Forelimb muscle (tissue), 1 donor: ENCODE measurements at regions not wholly inside any gene's neighbourhood (a gene's known extent, or its start where the extent isn't known, plus 50 kb on each side); places are given as distances from the start of the nearest gene placed in this dataset.

Source experiments
- DNase-seq: peaks from one replicate; pipeline ENCODE4 v3.0.0-alpha.2; 2013; ENCODE audit warnings: low read depth

DNA sequence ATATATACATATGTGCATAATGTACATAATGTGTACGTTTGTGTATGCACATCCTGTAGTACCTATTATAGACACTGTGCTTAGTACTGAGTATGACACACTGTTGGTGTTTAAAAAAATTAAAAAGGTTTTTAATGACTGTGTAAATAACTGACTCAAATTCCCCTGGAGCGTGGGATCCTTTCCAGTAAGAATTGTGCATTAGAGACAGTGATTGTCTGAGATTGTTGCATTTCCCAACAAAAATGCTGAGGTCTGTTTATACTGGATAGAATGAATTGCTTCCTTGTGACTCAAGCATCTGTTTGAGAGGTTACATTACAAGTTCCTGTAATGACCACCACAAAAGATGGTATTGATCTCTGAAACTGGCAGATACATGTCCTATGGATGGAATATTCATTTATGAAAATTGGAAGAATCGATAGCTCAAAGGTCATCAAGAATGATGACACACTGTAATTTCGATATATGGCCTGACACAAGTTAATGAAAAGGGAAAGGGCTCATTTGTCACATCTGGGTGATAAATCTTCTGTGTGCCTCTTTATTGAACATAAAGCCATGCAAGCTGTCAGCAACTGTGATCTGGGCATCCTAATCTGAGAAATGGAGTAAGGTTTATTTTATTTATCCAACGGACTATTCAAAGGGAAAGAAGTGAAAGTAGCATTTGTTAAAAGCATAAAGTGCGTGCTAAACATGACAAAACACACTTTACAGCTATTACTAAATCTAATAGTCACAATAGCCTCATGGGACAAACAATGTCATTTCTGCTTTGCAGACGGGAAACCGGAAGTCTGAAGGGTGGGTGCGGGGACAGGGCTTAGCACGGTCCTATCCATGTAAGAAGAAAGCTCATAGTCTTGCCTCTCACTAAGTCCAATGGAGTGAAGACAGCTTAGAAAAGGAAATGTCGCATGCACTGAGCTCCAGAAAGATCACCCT is 228.8 kb downstream of the CDH11 start:
- no peak for DNase-seq

DNA sequence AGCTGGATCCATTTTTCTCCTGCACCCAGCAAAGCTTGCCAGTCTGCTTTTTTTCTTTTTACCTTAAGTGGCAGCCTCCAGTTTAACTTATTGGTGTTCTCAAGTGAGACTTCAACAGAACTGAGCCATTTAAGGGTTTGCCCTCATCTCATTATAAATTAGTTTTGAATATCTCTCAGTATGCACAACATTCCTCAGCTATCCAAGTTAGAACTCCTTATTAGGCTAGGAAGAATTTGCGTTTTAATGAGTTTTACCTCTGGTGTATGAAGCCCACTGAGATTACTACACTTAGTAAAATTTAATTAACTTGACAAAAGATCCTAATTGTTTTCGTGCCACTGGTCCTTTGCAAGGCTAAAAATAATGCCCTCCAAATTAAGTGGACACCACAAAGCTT is 232.4 kb downstream of the CDH11 start:
- DNase-seq: no peak

DNA sequence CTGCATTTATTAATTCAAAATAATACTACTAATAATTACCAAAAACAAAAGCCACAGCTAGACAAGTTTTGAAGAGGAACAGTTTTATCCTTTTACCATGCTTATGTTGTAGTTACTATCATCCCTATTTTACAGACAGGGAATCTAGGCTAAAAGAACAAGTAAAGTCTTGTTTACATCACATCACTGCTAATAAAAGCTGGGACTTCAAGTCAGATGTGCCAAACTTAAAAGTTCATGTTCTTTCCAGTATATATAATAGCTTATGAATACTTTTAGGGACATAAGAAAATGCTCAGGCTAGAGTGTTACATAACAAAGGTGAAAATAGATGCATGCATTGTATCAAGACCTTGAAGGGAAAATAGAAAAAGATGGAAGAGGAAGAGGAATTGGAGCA is 234.2 kb downstream of the CDH11 start:
- no peak for DNase-seq

DNA sequence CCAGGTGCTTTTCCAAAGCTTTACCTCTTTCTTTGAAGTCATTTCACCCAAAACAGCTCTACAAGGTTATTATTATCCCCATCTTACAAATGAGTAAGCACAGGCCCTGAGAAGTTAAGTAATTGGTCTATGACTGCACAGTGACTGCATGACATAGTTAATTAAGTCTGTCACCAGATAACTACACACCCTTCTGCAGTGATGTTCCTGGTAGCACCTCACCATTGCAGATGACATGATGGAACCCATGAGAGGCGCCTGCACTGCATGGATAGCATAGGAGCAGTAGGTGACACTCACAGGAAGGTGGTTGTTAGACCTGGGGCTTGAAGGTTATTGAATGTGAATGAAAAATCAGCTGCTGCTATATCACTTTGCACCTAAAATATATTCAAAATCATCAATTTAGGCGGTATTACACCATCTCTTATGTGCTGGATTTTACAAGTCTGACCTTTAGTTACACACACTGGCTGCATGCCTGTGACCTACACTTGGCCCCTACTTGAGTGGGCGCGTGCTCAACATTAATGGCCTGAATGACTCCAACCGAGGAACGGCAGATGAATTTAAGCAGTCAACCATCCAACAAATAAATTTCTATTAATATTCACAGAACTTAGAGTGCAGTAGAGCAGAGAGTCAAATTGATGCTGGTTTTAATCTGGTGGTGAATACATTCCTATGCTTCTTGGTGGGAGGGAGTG is 239.6 kb downstream of the CDH11 start:
- no peak for DNase-seq

DNA sequence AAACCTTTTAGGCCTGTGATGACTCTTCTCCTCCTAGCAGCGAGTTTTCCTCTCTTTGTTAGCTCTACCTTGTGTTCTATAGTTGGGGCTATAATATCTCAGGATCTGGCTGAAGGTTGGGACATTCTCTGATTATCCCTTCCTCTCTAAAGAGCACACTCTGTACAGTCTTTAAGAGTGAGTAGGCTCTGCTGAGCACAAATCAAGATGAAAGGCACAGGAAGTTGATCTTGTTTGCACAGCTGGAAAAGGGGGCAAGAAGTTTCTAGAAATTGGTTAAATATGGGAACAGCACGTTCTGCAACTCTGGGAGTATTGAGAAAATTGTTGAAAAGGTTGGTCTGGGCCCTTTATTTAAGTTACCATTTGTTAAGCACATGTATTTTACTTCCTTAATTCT is 240.9 kb downstream of the CDH11 start:
- no peak for DNase-seq

DNA sequence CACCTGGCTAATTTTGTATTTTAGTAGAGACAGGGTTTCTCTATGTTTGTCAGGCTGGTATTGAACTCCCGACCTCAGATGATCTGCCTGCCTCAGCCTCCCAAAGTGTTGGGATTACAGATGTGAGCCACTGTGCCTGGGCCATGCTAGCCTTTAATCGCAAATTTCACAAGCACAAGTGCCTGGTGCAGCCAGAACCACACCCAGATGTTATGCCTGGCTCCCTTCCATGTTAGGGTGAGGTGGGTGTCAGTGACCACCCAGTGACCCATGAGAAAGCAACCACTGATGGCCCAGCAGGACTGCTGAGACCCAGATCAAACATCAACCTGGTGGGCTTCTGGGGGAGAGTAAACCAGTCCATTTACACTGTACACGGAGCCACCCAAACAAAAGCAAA is 241.9 kb downstream of the CDH11 start:
- DNase-seq: no peak

DNA sequence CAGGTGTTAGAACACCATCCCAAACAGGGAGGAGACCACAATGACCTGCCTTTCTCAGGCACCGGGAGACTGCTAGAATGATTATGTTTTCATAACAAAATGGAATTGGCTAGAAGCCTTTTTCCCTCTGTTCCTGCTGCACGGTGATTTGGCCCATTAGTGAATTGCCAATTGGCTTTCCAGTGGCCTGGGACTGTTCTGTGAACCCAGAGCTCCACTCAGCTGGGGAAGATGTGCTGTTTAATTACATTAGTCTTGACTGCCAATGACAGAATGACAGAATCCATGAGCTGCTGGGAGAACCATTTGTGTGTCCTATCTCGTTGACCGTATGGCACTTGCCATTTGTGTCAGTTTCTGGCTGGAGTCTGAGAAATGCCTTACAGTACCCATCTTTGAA is 242.9 kb downstream of the CDH11 start:
- no peak for DNase-seq

DNA sequence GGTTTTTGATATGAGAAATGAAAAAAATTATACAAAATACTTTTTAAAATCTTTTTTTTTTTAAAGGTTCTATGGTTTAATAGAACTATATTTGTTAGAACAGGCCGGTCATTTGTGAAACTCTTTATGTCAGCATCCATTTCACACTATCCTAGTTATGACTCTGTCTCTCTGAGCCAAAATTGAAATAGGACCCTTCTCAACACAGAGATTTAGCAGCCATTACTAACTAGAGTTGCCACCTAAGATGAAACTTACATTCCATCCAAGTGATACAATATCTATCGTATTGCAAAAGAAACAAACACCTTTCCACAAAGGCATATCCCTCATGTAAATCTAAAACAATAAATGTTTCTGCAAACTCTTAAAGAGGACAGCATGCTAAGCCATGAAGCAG is 249.8 kb downstream of the CDH11 start:
- no peak for DNase-seq

DNA sequence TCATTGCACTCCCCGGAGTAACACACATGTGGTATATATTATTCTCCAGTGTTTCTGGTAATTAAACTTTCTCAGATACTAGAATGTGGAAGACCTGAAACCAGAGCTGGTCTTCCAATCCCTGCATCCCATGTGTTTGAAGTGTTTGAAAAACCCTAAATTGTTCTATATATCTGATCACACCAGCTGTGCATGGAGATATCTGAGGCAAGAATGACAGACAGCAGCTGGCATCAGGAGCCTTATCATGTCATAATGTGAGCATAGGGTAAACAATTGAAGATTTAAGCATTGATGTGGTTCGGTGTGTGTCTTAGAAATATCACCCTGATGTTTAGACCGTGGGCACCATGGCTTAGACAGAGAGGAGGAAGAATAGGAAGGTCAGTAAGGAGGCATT is 251.0 kb downstream of the CDH11 start:
- DNase-seq: no peak

DNA sequence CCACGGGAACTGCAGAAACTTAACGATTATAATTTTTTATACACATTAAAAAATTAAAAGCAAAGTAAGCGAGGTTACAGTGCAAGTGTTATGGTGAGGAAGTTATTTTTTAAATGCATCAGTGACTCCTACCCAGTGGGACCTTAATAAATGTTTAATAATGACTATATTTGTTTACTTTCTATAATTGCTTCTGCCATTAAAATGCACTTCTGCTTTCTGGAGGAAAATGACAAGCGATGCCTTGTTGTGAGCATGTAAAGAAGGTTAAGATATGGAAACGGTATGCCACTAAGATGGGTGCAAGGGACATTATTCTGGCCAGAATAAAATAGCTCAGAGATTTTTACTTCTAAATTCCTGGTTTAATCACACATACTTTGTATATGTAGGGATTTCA is 252.1 kb downstream of the CDH11 start:
- DNase-seq: no peak

DNA sequence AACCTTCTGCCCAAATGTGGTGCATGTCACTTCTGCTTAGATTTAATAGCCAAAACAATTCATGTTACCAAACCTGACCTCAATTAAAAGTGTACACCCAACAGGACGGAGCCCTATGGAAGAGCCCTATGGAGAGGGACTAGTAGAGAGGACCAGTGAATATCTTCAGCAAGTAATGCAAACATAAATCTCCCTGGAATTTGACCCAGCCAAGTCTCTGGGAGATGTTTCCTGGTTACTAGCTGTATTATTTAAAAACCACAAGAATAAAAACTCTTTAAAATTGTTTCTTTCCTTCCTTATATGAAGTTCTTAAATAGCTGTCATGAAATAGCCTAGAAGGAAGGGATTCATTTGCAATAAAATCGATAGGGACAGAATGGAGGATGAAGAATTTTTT is 255.8 kb downstream of the CDH11 start:
- DNase-seq: no peak

DNA sequence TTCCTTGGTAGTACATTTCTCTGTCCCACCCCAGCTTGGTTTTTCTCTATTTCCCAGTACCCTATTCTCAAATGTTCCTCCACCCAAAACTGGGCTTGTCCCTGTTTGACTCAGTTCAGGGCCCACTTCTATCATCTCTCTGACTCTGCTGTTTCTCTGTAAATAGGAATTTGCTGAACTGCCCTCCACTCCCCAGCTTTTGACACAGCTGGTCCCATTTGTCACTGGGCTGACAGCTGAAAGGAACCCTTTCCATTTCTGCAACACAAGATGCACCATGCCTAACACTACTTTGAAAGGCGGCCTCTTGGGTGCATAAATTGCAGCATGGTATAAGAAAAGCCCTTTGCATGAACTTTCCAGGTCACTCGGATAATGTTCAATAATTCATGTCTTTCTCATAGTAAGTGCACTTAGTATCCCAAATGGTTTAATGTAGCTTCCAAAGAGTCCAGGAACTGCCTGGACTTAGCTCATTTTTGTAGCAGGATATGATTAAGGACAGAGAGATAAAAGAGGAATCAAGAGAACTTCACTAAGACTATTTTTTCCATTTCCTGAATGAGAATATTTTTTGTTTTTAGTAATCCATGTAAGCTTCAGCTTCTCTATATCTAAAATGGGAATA is 256.7 kb downstream of the CDH11 start:
- no peak for DNase-seq

DNA sequence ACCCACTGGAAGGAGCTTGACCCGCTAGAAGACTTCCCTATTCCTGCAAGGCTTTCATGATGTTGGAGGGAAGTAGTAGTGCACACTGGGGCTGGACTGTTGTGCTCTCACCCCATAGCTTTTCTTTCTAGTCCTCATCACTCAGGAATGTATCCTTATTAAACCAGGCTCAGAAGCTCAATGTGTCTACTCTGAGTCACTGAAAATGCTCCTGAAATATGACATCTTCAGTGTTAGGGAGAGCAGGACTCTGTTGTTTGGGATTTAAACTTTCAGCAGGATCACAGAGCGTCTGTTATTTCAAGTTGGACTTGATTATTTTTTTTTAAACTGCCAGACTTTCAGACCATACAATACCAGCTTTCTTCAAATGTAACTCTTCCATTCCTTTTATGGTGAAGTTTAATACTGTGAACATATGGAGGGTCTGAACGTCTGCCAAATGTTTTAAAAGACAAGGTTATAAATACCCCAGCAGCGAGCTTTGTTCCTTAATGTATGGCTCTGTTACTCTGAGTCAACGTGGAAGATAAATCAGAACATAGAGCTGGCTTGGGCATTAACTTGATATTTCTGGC is 257.5 kb downstream of the CDH11 start:
- no peak for DNase-seq

DNA sequence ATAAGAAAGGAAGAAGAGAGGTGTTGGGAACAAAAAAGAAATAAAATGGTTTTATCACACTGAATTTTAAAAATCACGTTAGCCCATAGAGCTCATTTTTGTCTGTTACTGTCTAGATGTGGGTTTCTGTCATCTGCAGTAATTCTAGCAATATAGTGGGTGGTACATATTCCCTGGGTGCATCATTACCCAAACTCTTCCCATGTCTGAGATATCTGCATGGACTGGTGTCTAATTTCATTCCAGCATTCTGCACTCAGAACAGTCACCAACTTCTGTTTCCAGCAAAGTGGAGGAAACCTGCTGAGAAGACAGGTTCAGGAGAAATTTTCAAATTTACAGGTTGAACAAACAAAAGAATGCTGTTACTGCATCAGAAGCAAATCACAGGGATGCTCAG is 263.8 kb downstream of the CDH11 start:
- no peak for DNase-seq

DNA sequence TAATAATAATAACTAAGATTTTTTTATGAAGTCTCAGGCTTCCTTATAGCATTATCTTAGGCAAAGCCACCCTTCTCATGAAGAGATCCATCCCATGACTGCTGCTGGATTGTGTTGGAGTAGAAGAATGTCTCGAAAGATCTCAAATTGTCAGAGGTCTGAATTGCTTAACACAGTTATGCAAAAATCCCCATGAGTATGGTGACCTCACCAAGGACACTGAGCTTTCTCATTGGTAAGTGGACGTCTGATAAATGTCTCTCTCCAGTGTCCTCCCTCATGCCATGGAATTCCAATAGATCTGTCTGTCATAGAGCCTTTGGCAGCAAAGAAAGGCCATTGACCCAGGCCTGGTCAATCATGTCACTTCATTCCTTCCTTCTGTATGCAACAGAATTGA is 264.5 kb downstream of the CDH11 start:
- no peak for DNase-seq

DNA sequence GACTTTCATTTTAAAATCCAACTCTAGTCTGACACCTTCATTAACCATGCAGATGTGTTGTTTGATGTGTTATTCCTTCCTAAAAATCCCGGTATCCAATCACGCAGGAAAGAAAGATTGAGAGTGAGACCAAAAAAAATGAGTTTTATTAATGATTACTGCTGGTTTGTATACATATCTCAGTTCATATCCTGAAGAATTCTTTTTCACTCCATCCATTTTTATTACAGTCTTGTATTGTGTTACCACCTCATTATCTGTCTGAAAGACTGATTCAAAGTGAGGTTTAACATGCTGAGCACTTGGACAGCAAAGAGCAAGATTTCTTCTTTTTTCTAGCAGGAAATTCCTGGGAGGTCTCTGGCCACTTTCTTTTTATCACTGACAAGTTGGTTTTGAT is 268.3 kb downstream of the CDH11 start:
- DNase-seq: no peak

DNA sequence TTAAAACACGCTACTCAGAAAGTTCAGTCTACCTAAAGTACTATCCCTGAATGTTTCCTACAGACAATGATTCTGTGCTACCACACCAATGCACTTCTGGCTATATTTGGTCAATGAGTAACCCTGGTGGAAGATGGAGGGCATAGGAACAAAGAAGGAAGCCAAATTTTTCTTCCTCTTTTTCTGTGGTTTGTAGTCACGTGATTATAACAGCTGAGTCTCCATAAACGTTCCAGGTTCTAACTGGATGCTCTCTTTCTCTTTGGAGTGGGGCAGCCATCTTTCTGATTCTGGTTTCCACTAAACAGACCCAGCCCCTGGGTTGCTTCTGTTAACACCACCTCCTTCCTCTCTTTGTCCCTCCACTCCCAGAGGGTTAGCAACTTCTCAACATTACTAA is 274.9 kb downstream of the CDH11 start:
- DNase-seq: no peak

DNA sequence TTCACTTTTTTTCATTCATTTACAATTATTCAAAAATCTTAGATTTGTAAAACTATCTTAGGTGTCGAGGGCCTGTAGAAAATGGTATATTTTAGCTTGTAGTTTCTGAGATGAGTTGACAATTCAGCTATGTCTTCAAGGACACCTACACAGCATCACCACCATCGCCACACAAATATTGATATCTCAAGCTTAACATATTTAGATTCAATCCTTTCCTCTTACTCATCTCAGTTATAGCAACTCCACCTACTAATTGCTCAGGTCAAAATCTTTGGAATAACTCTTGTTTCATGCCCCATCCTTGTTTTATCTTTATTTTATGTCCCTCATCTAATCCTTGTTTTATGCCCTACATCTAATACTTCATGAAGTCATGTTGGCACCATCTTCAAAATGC is 276.8 kb downstream of the CDH11 start:
- DNase-seq: no peak

DNA sequence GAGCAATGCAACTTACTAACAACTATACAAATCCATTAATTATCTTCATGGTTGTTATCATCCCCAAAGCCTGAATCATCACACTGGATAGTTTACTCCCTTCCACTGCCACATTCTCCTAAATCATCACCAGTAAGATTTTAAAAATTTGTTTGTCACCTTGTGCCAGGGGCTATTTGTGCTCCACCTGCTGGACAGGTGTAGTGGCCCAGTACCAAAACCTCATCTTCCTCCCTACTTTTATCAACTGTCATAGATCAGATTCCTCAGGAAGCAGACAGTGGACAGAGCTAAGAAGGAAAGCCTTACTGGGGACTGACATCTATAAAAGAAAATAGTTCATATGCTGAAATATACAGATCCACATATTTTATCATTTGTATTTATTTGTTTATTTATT is 280.4 kb downstream of the CDH11 start:
- no peak for DNase-seq

DNA sequence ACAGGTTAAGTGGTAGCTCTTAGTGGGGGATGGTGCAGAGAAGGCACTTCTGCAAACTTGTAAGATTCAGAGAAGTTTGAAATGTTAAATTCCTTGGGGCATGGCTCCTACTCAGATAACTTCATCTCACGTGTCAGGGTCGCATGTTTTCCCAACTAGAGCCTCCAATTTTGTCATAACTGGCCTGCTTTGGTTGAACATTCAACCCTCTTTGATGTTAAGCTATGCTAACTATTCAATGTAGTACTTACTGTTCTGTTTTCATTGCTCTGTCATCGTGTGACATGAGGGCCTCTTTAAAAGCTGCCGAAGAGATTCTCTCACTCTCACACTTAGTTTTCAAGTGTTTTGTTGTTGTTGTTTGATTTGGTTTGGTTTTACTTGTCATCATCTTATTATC is 280.8 kb downstream of the CDH11 start:
- DNase-seq: no peak

DNA sequence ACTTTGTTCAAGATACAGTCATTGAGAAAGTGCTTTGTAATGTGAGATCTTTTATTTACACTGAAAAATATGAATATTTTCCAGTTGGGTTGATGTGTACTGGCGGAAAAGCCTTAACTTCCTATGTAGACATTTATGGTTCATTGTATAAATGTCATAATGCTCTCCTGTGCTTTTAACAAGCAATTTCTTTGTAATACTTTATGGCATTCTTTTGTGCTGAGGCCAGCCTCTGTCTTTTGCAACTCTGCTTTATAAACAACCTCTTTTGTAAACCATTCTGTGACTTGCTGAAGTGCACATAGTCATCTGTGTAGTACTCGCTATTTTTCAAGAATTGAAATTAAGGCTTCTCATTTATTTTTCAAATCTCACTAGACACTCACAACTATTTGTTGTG is 291.2 kb downstream of the CDH11 start:
- no peak for DNase-seq

DNA sequence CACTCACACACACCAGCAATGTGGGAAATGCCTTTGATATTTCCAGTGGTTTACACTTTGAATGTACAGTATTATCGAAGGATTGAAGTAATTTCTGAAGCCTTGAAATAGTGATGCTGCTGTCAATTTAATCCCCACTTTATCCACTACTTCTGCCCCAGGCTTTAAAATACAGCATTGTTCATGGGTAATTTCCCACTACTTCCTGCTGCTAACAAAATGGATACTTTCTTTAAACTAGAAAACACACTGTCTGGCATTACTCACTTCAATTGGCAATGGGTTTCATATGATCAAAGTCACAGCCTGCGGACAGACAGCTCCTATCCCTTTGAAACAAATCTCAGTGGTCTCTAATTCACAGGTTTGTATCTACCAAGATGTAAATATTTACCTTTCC is 292.2 kb downstream of the CDH11 start:
- no peak for DNase-seq

DNA sequence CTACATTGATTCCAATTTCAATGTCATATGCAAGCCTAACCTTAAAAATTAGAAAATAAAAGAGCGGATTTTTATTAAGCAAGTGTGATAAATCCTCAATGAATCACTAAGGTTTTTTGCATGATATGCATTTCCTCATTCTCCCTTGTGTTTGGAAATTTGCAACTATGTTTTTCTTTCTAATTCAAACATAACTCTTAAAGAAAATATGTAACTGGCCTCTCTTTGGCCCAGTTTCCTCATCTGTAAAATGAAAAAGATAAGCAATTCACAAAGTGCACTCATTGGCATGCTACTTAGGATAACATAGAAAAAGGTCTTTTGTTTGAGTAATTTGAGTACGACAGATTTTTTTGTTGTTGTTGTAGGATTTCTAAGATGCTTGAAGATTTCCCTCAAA is 295.5 kb downstream of the CDH11 start:
- no peak for DNase-seq
